Endothelial cell of umbilical vein (primary cell): ENCODE measurements at regions not wholly inside any gene's neighbourhood (a gene's known extent, or its start where the extent isn't known, plus 50 kb on each side); places are given as distances from the start of the nearest gene placed in this dataset.
A peak's percentile ranks its signal among the peaks of the same experiment; 100 is the strongest.

Experiments
- BruUV-seq: library from RNA; stranded (reverse); fragments of 400-500 nt; replicated peaks from 2 replicates; lab custom pipeline; 2021; lab: Mats Ljungman, UMichigan
- CTCF ChIA-PET: fragments of 300-600, 350-600 bp; sonication (Branson Sonifier 250); formaldehyde crosslinking; loops from one replicate; lab custom pipeline; 2021; ENCODE audit warnings: antibody characterized with exemption, inconsistent platforms; lab: Charles Lee
- POLR2A ChIA-PET: fragments of 300-600, 350-600 bp; sonication (Branson Sonifier 250); formaldehyde crosslinking; loops from one replicate; lab custom pipeline; 2021; ENCODE audit warnings: antibody characterized with exemption, inconsistent platforms; lab: Charles Lee
- DNase-seq: peaks from one replicate; pipeline ENCODE4 v3.0.0-alpha.2; 2011; ENCODE audit warnings: low read depth, low spot score
- FAIRE-seq: peaks from 2 replicates; lab custom pipeline; 2011; peaks lifted over from hg19 to GRCh38; lab: Jason Lieb, UNC
- H2AFZ ChIP-seq: 2 replicates; pipeline ENCODE4 v1.6.0; 2012; ENCODE audit warnings: low read depth, low read length, control low read depth, inconsistent platforms
- H3K27ac ChIP-seq: 2 replicates; pipeline ENCODE4 v1.5.1; 2011; ENCODE audit warnings: low read depth, mild to moderate bottlenecking, control low read depth, low read length, moderate library complexity; ENCODE audit not compliant: insufficient read depth
- H3K27me3 ChIP-seq, 2 experiments: 2 replicates each; pipeline versions ENCODE4 v1.6.0 to v1.6.1; 2011; ENCODE audit warnings: low read length in 2 of 2, mixed read lengths in 1 of 2; ENCODE audit not compliant: control insufficient read depth in 2 of 2, insufficient read depth in 2 of 2
- H3K36me3 ChIP-seq, 2 experiments: 2 replicates in 1 of 2; 3 replicates in 1 of 2; pipeline ENCODE4 v1.5.1; 2011; ENCODE audit warnings: low read length in 2 of 2, mild to moderate bottlenecking in 1 of 2, moderate library complexity in 1 of 2; ENCODE audit not compliant: control insufficient read depth in 2 of 2, insufficient read depth in 2 of 2; ENCODE audit errors: extremely low read depth in 1 of 2
- H3K4me1 ChIP-seq: 3 replicates; pipeline ENCODE4 v1.5.1; 2011; ENCODE audit warnings: mild to moderate bottlenecking, low read length; ENCODE audit not compliant: control insufficient read depth, insufficient read depth; ENCODE audit errors: extremely low read depth
- H3K4me2 ChIP-seq: 2 replicates; pipeline ENCODE4 v1.6.1; 2011; ENCODE audit warnings: low read length, control low read depth, mixed read lengths; ENCODE audit not compliant: insufficient read depth
- H3K4me3 ChIP-seq, 3 experiments: fragments of 200-600 bp in 1 of 3; sonication (generic), shearing (Covaris generic) in 1 of 3; replicated peaks in 1 of 3; 2 replicates each; pipeline ENCODE4 v1.5.1; 2011 to 2016; ENCODE audit warnings: control low read depth in 3 of 3, low read length in 3 of 3, mild to moderate bottlenecking in 2 of 3, inconsistent platforms in 1 of 3, low read depth in 1 of 3, moderate library complexity in 1 of 3; ENCODE audit not compliant: insufficient read depth in 1 of 3
- H3K79me2 ChIP-seq: 2 replicates; pipeline ENCODE4 v1.6.0; 2012; ENCODE audit warnings: low read length, inconsistent platforms; ENCODE audit not compliant: control insufficient read depth, insufficient read depth
- H3K9ac ChIP-seq: replicated peaks from 2 replicates; pipeline ENCODE3; 2011; ENCODE audit warnings: low read length, control low read depth; ENCODE audit not compliant: insufficient read depth; ENCODE audit errors: extremely low read depth
- H3K9me1 ChIP-seq: replicated peaks from 3 replicates; pipeline ENCODE4 v1.6.0; 2011; ENCODE audit warnings: mild to moderate bottlenecking, low read length; ENCODE audit not compliant: control insufficient read depth, insufficient read depth; ENCODE audit errors: extremely low read depth
- H3K9me3 ChIP-seq: replicated peaks from 2 replicates; pipeline ENCODE4 v1.5.1; 2012; ENCODE audit warnings: low read length, inconsistent platforms; ENCODE audit not compliant: control insufficient read depth, insufficient read depth
- H4K20me1 ChIP-seq: replicated peaks from 2 replicates; pipeline ENCODE3; 2011; ENCODE audit warnings: mild to moderate bottlenecking, low read length; ENCODE audit not compliant: control insufficient read depth, insufficient read depth; ENCODE audit errors: extremely low read depth
- CTCF ChIP-seq, 2 donors: IDR thresholded peaks; 1 replicate in 1 of 2; 2 replicates in 1 of 2; pipeline ENCODE4 v1.5.1; 2011; ENCODE audit warnings: low read length in 2 of 2, mild to moderate bottlenecking in 2 of 2, moderate library complexity in 2 of 2, control low read depth in 1 of 2, inconsistent platforms in 1 of 2, low read depth in 1 of 2; ENCODE audit not compliant: insufficient read depth in 1 of 2; ENCODE audit errors: extremely low read depth in 1 of 2
- EZH2 ChIP-seq: IDR thresholded peaks from 2 replicates; pipeline ENCODE4 v1.6.1; 2012; ENCODE audit warnings: borderline replicate concordance, low read depth, mild to moderate bottlenecking, moderate library complexity, low read length, inconsistent platforms; ENCODE audit not compliant: severe bottlenecking
- FOS ChIP-seq: IDR thresholded peaks from 2 replicates; pipeline ENCODE4 v1.6.1; 2011; ENCODE audit warnings: mild to moderate bottlenecking, low read length, moderate library complexity, borderline replicate concordance; ENCODE audit not compliant: insufficient read depth
- GATA2 ChIP-seq: IDR thresholded peaks from 2 replicates; pipeline ENCODE4 v1.7.0; 2011; ENCODE audit warnings: low read depth, mild to moderate bottlenecking, moderate library complexity, mixed read lengths, low read length; ENCODE audit not compliant: insufficient read length, insufficient read depth
- JUN ChIP-seq: IDR thresholded peaks from 2 replicates; pipeline ENCODE4 v1.6.1; 2011; ENCODE audit warnings: borderline replicate concordance, low read depth; ENCODE audit not compliant: insufficient read length, insufficient read depth
- MAX ChIP-seq: IDR thresholded peaks from 2 replicates; pipeline ENCODE4 v1.6.1; 2011; ENCODE audit not compliant: insufficient read depth, insufficient read length
- MYC ChIP-seq: IDR thresholded peaks from one replicate; pipeline ENCODE4 v1.6.1; 2011; ENCODE audit warnings: mild to moderate bottlenecking, low read depth, low read length
- POLR2A ChIP-seq: IDR thresholded peaks from 2 replicates; pipeline ENCODE4 v1.6.1; 2012; ENCODE audit warnings: low read depth, mild to moderate bottlenecking, control low read depth, low read length
- POLR2AphosphoS5 ChIP-seq: IDR thresholded peaks from 2 replicates; pipeline ENCODE4 v1.6.1; 2012; ENCODE audit warnings: low read depth, mild to moderate bottlenecking, control low read depth, low read length, moderate library complexity; ENCODE audit not compliant: insufficient read depth
- dilution Hi-C: fragments of 300-500 bp; cut with MboI; formaldehyde crosslinking; loops from one replicate; pipeline ENCODE4 v1.15.0; 2019; ENCODE audit warnings: low sequenced_read_pairs; ENCODE audit not compliant: extremely low pct_ligation_motif_present
- intact Hi-C: fragments of 100-400 bp; cut with micrococcal nuclease; formaldehyde crosslinking; loops from one replicate; pipeline ENCODE4 v1.10.0; 2022

GRCh38 chr4:31349907-31350306 lies 629.7 kb downstream of the PCDH7 start:
- Histone ChIP-seq H3K27me3 (no peaks in the 10 kb centered on the region), H3K9me1 (no peaks in the 10 kb centered on the region), H2AFZ (peak overlapping the region; percentile 68), H3K9me3 (no peaks in the 10 kb centered on the region), H3K79me2 (no peaks in the 10 kb centered on the region), H3K4me2 (no peak overlapping the region), H3K9ac (no peak overlapping the region), H4K20me1 (no peaks in the 10 kb centered on the region), H3K4me3 (no peak overlapping the region), H3K27ac (no peak overlapping the region), H3K4me1 (no peaks in the 10 kb centered on the region), H3K36me3 (no peaks in the 10 kb centered on the region)
- DNase-seq (peak; percentile 14), FAIRE-seq (no peak)
- TF ChIP-seq POLR2A, result no peak
- no peak for TF ChIP-seq MYC
- TF ChIP-seq GATA2, result no peak
- TF ChIP-seq MAX, result no peak
- TF ChIP-seq EZH2, result no peak
- no peak for TF ChIP-seq FOS
- TF ChIP-seq CTCF (IDR thresholded peaks at IDR 0.05; ENCODE audit: extremely low read depth in 1 of 2, insufficient read depth in 1 of 2, low read depth in 1 of 2, low read length in 2 of 2), result no peak
- TF ChIP-seq POLR2AphosphoS5, result no peak
- TF ChIP-seq JUN, result no peak
- intact Hi-C loops, result no loop called here
- BruUV-seq, result no TSS peak
- dilution Hi-C loops, result no loop called here
- POLR2A ChIA-PET, result no interaction called here
- CTCF ChIA-PET, result interaction anchor here (1.4 kb wide), 1 partner anchor 11 kb away, joined by 5 read pairs; no protein-coding TSS in a partner anchor
